Colonic mucosa (tissue), 4 donors: ENCODE measurements at regions not wholly inside any gene's neighbourhood (a gene's known extent, or its start where the extent isn't known, plus 50 kb on each side); places are given as distances from the start of the nearest gene placed in this dataset.

Experiments
- DNase-seq: peaks from one replicate; pipeline ENCODE4 v3.0.0-alpha.2; 2020
- H3K27ac ChIP-seq: fragments of 200-600 bp; one replicate; pipeline ENCODE4 v1.8.0; 2021
- H3K27me3 ChIP-seq: fragments of 200-600 bp; one replicate; pipeline ENCODE4 v1.8.0; 2021
- H3K36me3 ChIP-seq: fragments of 200-600 bp; one replicate; pipeline ENCODE4 v1.8.0; 2021
- H3K4me1 ChIP-seq: fragments of 200-600 bp; one replicate; pipeline ENCODE4 v1.8.0; 2021; ENCODE audit warnings: mild to moderate bottlenecking
- H3K4me3 ChIP-seq: fragments of 200-600 bp; one replicate; pipeline ENCODE4 v1.8.0; 2021
- H3K9ac ChIP-seq, 2 donors: one replicate each; pipeline ENCODE4 v1.7.0; 2013; ENCODE audit warnings: control low read depth in 2 of 2, low read depth in 2 of 2, low read length in 2 of 2
- H3K9me3 ChIP-seq: fragments of 200-600 bp; one replicate; pipeline ENCODE4 v1.8.0; 2021
- intact Hi-C: fragments of 100-400 bp; cut with DNase I; formaldehyde crosslinking; loops from one replicate; pipeline ENCODE4 v1.14.1; 2022
- TF ChIP-seq, protein P1 (sequence below): fragments of 200-600 bp; IDR thresholded peaks from one replicate; pipeline ENCODE4 v1.8.0; 2022; ENCODE audit warnings: antibody characterized with exemption, mild to moderate bottlenecking
- donor health status: healthy.
- donor health status: DM: no; HTN: no; CAD: no.
- donor health status: DM: no; HTN: no; CAD: no.

DNA sequence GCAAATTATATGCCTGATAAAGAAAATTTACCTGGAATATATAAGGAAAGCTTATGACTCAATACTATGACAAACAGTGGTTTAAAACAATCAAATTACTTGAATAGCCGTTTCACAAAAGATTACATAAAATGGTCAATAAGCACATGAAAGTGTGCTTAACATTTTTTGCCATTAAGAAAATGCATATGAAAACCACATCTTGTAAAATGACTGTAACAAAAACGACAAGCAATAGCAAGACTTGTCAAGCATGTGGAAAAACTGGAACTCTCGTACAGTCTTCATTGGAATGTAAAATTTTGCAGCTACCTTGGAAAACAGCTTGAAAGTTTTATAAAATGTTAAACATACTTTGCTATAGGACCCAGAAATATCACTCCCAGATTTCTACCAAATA, 1110.3 kb downstream of the NAALADL2 start:
- no peaks in the 10 kb centered on the region for H3K9me3 ChIP-seq
- intact Hi-C loops, result no loop called here
- no peak overlapping the region for H3K9ac ChIP-seq
- H3K27ac ChIP-seq, result no peak overlapping the region
- no peak overlapping the region for H3K4me3 ChIP-seq
- H3K27me3 ChIP-seq, result no peaks in the 10 kb centered on the region
- H3K4me1 ChIP-seq, result no peaks in the 10 kb centered on the region
- no peaks in the 10 kb centered on the region for H3K36me3 ChIP-seq
- TF ChIP-seq, protein P1, sequence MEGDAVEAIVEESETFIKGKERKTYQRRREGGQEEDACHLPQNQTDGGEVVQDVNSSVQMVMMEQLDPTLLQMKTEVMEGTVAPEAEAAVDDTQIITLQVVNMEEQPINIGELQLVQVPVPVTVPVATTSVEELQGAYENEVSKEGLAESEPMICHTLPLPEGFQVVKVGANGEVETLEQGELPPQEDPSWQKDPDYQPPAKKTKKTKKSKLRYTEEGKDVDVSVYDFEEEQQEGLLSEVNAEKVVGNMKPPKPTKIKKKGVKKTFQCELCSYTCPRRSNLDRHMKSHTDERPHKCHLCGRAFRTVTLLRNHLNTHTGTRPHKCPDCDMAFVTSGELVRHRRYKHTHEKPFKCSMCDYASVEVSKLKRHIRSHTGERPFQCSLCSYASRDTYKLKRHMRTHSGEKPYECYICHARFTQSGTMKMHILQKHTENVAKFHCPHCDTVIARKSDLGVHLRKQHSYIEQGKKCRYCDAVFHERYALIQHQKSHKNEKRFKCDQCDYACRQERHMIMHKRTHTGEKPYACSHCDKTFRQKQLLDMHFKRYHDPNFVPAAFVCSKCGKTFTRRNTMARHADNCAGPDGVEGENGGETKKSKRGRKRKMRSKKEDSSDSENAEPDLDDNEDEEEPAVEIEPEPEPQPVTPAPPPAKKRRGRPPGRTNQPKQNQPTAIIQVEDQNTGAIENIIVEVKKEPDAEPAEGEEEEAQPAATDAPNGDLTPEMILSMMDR, result no peak
- DNase-seq, result no peak

DNA sequence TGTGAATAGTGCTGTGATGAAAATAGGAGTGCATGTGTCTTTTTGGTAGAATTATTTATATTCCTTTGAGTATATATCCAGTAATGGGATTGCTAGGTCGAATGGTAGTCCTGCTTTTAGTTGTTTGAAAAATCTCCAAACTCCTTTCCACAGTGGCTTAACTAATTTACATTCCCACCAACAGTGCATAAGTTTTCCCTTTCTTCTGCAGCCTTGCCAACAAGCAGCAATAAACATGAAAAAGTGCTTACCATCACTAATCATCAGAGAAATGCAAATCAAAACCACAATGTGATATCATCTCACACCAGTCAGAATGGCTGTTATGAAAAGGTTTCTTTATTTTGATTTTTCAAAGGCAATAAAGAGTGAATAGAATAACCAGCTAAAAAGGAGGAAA, 1105.9 kb downstream of the NAALADL2 start:
- H3K27me3 ChIP-seq, result no peaks in the 10 kb centered on the region
- H3K27ac ChIP-seq, result no peak overlapping the region
- H3K4me1 ChIP-seq, result no peaks in the 10 kb centered on the region
- H3K36me3 ChIP-seq, result no peaks in the 10 kb centered on the region
- TF ChIP-seq, protein P1, result no peak
- no peak for DNase-seq
- no peak overlapping the region for H3K9ac ChIP-seq
- no peak overlapping the region for H3K4me3 ChIP-seq
- H3K9me3 ChIP-seq, result no peaks in the 10 kb centered on the region
- intact Hi-C loops, result no loop called here

DNA sequence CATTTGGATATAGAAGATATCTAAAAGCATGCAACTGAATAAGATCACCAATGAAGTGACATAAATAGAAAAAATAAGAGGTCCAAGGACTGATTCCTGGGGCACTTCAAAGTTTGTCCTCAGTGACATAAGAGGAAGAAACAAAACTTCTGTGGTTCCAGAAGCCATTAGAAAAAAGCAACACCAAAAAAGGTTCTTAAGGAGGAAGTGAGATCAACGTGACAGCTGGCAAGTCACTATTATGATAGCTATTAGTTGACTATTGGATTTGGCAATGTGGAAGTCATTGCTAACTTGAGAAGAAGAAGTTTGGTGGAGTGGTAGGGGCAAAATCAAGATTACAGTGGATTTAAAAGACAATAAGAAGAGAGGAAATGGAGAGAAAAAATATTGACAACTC, 1098.3 kb downstream of the NAALADL2 start:
- H3K27ac ChIP-seq, result no peak overlapping the region
- TF ChIP-seq, protein P1, result no peak
- no peak for DNase-seq
- no peak overlapping the region for H3K9ac ChIP-seq
- no peaks in the 10 kb centered on the region for H3K27me3 ChIP-seq
- H3K4me3 ChIP-seq, result no peak overlapping the region
- intact Hi-C loops, result no loop called here
- no peaks in the 10 kb centered on the region for H3K36me3 ChIP-seq
- H3K9me3 ChIP-seq, result no peaks in the 10 kb centered on the region
- no peaks in the 10 kb centered on the region for H3K4me1 ChIP-seq

DNA sequence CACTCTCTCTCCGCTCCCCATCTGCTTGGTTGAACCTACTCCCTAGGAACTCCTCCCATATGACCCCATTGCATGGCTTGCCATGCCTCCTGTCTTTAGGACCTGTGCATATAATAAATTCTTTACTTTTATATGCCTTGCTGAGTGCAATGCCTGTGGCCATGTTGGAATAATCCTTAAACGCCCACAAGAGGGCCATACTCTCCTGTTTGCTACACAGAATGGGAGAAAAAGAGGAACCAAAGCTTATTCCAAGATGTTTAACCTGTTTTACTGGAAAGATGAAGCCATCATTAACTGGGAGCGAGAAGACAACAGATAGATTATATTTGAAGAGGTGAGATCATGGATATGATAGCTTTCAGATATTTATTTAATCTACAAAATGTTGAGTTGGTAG, 1097.8 kb downstream of the NAALADL2 start:
- no peak overlapping the region for H3K27ac ChIP-seq
- H3K27me3 ChIP-seq, result no peaks in the 10 kb centered on the region
- H3K9me3 ChIP-seq, result no peaks in the 10 kb centered on the region
- no peaks in the 10 kb centered on the region for H3K4me1 ChIP-seq
- TF ChIP-seq, protein P1, result no peak
- no peak overlapping the region for H3K9ac ChIP-seq
- no peak for DNase-seq
- intact Hi-C loops, result no loop called here
- no peak overlapping the region for H3K4me3 ChIP-seq
- H3K36me3 ChIP-seq, result no peaks in the 10 kb centered on the region

DNA sequence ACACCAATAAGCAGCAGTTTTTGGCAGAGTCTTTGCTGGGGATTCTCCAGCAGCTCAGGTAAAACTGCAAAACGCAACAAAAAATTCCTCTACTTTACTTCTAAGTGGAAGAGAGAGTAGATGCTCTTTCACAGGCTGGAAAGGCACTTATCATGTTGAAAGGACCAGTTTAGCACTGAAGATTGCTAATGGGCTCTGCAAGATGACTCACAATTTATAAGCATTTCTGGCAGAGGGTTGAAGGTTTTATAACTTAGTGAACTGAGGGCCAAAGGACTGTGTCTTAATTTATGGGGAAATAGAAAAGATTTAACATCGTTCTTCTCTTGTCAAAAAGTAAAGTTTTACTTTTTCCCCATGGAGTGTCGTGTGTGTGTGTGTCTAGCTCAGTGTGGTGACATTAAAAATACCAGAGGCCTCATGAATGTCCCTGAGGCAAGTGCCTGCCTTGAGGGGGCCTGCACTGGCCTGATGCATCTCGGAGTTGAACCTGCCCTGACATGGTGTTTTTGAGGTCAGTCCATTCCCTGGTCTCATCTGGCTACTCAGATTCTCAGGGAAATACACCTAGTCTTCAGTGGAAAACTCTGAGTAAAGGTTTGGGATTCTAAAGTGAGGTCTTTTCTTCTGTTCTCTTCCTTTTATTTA, 1092.0 kb downstream of the NAALADL2 start:
- no peak for DNase-seq
- intact Hi-C loops, result no loop called here
- no peaks in the 10 kb centered on the region for H3K27me3 ChIP-seq
- H3K9me3 ChIP-seq, result no peaks in the 10 kb centered on the region
- TF ChIP-seq, protein P1, result no peak
- H3K9ac ChIP-seq, result no peak overlapping the region
- no peak overlapping the region for H3K4me3 ChIP-seq
- H3K27ac ChIP-seq, result no peak overlapping the region
- no peaks in the 10 kb centered on the region for H3K36me3 ChIP-seq
- H3K4me1 ChIP-seq, result no peaks in the 10 kb centered on the region
